Stimulated activated CD8-positive, alpha-beta memory T cell treated with anti-CD3 and anti-CD28 coated beads, Interleukin-4, amount 100 ng/mL, for 24 hours (primary cell): ENCODE measurements at regions not wholly inside any gene's neighbourhood (a gene's known extent, or its start where the extent isn't known, plus 50 kb on each side); places are given as distances from the start of the nearest gene placed in this dataset.

Source experiments
- DNase-seq: peaks from one replicate; pipeline ENCODE4 v3.0.0-alpha.2; 2020; ENCODE audit warnings: low read depth

DNA sequence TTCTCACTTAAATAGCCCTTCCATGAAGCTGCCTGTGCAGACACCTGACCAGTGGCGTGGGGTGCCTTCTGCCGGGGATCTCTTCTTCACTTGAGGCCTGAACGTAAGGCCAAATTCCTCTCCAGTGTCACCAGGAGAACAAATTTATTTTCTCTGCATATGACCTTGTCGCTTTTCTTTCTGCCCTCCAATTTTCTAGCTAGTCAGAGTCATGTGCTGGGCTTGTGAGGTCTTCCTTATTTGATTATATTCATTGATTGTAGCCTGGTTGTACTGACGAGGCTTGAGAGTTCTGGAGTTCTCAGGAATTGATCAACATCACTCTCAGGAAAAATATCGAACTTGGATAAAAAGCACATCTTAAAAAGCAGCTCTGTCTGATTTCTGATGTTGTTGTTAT lies 255.7 kb downstream of the BUB3 start:
- no peak for DNase-seq

DNA sequence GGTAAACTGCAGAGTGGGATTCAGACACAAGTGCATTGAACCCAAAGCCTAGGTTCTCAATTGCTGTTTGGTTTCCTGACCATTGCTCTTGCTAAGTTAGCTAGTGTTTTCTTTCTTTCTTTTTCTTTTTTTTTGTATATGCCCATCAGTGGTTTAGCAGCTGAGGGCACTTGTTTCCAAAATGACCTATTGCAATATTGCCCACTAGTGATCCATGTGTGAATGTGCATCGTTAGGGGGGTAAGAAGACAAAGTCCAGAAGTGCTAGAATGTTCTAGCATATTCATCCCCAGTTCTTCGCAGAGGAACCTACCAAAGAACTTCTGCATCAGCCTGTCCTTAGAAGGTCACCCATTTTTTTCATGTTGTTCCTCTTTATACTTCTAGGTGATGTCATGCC lies 252.8 kb upstream of the GPR26 start:
- DNase-seq = no peak

DNA sequence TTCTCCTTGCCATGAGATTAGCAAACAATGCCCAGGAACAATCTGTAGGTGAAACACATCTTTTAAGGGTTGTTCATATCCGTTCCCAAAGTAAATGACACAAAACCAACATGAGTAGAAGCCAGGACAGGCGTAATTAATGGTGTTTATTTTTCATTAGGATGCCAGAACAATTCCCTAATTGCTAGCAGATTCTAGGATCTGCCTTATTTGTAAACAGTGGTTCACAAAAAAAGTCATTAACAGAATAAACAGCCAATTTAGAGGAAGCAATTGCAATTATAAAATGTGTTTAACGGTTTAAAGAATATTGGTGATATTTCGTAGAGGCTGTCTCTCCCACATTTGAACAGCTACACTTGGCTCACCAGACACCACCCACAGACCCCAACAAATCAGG lies 250.6 kb upstream of the GPR26 start:
- no peak for DNase-seq

DNA sequence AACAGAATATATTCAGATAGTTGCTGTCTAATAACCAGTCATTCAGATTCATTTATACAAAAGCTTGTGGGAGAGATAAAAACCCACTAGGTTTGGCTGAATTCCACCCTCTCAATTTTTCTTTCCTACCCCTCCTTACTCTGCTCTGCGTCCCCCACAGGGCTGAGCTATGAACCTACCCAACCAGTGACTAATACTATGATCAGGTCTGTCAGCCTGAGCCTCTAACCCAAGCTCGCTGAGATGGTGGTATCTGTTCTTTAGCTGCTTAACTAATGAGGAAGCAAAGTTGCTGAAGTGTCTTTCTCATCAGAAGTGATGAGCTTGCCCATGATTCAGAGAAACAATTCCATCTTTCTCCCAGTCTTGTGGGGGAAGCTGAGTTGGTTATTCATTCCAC lies 248.7 kb upstream of the GPR26 start:
- no peak for DNase-seq

DNA sequence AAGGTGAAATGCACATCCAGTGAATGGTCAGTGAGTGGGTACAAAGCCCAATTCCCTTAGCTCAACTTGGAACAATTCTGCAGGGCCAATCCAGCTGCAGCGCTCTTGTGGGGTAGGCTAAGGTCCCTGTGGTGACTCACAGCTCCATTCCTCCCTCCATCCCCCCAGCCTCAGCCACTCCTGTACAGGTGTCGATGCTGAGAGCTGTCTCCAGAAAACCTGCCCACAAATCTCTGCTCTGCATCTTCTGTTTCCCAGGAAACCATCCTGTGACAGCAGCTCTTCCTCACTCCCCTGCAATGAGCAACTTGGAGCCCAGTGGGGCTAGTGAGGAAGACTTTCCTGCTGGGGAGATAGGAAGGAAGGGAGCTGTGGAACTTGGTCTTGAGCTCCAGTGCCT lies 244.7 kb upstream of the GPR26 start:
- no peak for DNase-seq

DNA sequence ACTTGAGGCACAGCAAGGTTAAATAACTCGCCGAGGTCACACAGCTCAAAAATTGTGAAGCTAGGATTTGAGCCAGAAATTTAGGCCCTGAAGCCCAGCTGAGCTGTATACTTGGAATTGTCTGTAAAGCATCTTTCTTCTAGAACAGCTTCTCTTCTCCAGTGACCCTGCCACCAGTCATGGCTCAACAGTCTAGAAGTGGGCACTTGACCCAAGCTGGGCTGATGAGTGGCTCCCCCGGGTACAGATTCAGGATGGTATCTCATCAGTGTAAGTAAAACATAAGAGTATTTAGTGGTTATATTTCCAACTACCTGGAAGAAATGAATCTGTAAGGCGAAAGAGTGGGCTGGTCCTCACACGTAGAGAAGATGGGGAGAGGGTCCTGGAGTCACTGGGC lies 243.9 kb upstream of the GPR26 start:
- DNase-seq = no peak

DNA sequence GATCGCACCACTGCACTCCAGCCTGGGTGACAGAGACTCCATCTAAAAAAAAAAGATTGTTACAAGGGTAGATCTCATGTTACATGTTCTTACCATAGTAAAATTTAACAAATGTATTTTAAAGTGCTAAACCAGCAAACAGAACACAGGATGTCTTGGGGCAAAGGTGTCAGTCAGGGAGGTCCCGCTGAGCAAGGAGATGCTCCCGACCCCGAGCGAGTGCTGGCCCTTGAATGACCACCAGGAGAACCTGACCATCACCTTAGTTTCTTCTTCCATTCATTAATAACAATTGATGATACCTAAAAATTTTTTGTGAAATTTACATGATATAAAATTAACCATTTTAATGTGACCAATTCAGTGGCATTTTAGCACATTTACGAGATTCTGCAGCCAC lies 241.6 kb upstream of the GPR26 start:
- no peak for DNase-seq

DNA sequence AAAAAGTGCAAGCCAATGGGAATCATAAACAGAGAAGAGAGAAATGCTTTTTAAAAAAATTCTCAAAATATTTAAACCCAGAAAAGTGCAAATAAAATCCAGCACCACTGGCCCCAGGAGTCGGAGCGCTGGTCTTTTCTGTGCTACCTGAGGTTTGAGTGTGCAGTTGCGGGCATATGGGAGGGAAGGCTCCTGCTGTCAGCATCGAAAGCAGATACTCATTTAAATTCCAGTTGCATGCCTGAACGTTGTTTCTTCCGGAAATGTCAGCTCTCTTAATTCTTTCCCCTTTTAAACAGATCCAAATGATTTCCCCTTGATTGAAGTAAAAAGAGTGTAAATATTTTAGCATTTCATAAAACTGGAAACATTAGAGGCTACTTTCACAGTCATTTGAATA lies 240.5 kb upstream of the GPR26 start:
- DNase-seq = no peak

DNA sequence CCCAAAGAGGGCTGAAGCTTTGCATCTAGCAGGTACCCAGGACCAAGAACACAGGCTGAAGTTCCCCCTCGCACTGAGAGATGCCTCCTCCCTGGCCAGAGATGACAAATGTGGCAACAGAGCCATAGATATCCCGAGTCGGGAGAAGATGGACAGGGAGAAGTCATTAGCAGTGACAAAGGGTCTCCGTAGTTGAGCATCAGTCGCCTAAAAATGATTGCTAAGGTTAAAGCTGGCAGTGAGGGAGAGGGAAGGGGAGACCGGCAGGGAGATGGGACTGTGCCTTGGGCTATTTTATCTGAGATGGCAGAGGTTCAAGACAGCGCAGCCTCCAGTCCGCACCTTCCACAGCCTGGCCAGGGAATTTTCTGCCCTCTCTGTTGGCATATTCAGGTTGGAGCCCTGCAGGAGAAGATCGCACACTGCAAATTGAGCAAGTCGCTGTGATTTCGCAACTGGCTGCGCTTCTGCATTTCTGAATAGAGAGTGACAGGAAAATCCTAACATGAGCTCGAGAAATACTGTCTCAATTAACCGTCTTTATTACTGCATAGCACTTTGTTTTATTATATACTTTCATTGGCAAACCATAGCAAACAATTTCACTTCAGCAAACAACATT lies 238.9 kb upstream of the GPR26 start:
- no peak for DNase-seq

DNA sequence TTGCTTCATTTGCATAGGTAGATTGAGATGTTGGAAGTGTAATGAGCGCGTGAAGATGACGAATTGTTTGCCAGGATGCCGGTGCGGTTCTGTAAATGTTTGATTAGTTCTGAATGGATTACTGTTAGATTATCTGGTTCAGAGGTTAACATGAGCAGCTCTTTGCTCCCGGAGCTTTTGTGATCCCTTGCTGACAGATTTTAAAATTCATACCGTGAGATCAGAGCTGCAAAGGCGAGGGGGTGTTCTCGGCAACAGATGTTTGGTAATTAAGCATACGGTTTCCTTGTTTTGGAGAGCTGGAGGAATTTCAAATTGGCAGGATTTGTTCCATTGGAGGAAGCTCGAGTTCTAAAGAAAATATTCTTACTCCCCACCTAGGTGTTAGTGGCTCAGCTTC lies 237.8 kb upstream of the GPR26 start:
- DNase-seq = no peak

DNA sequence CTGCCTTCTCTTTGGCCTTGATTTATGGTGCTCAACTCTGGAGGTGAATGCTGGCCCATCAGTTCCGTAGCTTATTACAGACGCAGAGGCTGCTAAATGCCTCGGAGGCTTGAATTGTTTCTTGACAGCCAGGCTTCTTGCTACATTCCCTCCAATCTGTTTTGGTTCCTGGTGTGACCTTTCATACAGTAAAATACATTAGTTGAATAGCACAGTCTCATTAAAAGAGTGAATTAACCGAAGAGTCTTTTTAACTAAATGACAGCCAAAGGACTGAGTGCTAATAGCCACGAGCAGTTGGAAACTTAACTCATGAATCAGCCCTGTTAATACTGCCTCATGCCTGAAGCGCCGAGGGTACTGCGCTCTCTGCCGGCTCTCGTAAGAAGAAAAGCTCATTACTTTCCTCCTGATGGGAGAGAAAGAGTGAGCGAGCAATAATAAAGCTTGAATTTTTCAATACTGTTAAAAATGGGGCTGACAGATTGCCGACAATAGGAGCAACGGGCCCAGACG lies 236.4 kb upstream of the GPR26 start:
- DNase-seq = no peak

DNA sequence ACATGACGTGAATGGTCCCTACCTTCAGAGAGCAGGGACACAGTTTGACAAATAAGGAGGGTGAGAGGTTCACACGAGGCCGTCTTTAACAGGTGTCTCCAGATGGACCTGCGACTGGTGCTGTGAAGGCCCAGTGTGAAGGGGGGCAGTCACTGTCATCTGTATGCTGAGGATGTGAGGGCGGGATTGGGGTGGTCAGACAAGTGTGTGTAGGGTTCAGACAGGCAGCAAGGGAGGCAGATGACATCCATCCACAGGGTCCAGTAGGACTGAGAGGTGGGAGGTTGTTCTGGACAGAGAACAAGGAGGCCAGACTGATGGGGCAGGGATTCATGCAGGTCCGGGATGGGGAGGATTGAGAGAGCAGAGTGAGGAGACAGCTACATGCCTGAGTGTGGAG lies 232.6 kb upstream of the GPR26 start:
- DNase-seq = no peak

DNA sequence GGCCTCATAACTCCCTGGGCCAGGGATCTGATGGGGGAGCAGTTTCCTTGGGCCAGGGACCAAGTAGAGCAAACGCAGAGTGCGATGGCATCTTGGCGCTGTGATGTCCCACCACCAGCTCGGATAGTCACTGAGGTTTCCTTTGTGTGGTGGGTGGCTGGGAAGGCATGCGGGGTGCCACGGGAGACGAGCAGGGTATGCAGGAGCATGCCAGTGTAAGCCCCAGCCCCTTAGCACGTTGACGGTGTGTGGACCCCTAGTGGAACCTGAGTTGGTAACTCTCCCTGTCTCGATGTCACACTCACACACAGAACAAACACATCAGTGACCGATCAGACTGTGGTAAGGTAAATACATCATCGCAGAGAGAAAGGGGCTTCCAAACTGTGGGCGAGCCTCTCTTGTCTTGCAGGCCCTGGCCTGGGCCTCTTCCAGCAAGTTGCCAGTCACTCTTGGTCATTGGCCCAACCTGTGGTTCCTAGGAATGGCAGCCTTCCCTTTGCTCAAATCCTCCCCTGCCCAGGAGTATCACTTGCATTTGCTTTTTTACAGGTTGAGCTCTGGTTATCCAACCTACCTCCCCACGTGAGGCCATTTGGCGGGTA lies 231.6 kb upstream of the GPR26 start:
- DNase-seq = no peak

DNA sequence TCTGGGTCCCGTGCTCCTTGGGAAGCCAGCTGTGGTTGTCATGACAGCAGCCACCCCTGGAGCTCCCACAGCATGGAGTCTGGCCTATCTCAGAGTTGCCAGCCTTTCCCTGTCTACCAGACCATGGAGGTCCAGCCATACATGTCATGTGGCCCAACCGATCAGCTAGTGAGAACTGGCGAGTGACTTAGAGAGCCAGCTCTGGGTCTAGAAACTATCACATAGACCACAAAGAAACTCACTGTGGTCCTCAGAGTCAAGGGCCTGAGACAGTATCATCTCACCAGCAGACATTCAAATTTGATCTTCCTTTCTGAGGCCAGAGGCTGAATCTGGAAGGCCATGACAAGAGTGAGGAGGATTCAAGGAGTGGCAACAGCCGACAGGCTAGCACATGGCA lies 223.3 kb upstream of the GPR26 start:
- DNase-seq = no peak

DNA sequence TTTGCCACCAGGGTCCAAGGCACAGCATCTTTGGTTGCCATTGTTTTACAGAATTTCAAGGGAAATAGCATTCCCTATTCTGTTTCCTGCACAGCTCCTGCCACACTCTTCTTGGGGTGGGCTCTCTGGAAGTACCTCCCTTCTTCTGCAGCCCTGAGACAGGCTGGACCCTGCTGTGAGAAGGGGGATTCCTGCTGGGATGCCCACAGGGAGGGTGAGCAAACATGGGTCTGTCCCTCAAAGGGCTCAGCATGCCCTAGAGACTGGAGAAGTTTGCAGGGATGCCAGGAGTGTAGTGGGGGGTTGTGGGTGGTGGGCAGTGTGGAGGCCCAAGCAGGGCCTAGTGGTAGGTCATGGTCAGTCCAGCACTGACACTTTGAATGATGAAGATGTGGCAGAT lies 222.2 kb upstream of the GPR26 start:
- DNase-seq = no peak

DNA sequence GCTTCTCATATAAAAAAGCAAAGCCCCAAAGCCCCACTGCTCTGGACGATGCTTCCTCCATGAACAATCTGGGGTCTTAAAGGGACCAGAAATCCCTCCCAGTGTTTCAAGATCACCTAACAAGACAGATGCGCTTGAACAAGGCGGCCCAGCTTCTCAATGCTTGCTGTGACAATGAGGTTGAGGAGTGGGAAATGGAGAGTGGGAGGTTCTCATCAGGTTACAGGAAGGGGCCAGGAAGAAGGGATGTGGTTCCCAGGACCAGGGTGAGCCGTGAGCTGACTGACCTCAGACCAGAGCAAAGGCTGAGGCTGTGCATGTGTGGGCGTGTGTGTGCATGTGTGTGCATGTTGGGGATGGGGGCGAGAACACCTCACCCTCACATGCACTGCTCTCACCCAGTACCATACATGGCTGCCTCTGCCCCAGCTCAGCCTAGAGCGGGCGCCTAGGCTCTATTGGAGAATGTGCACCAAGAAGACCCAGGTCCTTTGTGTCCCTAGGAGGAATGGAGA lies 220.8 kb upstream of the GPR26 start:
- no peak for DNase-seq

DNA sequence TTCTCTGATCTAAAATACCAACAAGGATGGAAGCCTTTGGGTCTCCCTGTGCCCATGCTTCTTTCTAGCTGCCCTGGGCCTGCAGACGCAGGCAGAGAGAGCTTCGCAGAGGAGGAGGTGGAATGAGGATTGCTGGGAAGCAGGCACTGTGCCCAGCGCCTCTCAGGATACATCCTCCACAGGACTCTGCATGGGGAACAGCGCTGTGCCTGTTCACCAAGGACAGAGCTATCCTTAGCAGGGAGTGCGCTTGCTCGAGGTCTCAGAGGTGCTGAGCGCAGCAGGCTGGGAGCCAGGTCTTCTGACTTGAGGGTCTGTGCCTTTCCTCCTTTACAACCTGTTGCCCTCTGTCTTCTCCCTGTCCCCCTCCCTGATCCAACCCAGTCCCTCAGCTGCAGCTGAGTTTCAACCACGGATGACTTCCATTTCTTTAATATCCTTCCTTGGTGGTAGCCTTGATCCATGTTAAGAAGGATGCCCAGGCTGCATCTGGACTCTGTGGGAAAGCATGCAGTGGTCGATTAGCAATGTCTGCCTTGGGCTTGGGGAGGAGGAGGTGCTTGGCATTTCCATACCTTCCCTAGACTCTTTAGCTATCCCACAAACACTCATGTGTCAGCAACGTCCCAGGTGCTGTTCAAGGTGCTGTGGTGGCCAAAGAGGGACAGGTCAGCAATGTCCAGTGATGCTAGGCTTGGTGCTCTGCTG lies 219.6 kb upstream of the GPR26 start:
- DNase-seq = no peak

DNA sequence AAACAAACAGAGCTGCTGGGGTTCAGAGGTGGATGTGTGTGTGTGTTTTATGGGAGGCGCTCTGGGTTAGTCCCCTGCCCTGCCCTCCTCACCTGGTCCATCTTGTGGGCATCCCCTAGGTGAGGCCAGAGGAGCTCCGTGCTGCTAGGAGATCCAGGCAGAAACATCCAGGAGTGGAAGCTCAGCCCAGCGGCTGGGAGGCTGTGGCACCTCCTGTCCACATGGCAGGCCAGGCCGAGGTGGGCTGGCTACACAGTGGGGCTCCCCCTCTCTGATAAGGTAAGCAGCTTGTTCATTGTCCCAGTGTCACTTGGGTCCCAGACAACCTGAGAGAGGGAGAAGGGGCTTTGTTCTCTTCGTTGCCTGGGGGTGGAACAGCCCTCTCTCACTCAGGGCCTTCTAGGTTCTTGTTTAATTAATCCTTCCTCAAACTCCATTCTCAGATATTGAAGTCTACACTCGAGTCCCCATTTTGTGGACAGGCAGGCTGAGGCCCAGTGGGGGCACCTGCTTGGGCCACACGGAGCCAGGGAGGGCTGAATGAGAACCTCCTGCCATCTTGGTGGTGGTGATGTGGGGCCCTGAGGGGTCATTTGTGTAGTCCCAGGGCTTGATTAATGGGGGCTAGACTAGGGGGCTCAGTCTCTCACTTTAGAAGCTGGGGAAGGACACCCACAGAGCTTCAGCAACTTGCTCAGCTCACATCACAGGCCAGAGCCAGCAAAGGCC lies 216.8 kb upstream of the GPR26 start:
- DNase-seq = no peak

DNA sequence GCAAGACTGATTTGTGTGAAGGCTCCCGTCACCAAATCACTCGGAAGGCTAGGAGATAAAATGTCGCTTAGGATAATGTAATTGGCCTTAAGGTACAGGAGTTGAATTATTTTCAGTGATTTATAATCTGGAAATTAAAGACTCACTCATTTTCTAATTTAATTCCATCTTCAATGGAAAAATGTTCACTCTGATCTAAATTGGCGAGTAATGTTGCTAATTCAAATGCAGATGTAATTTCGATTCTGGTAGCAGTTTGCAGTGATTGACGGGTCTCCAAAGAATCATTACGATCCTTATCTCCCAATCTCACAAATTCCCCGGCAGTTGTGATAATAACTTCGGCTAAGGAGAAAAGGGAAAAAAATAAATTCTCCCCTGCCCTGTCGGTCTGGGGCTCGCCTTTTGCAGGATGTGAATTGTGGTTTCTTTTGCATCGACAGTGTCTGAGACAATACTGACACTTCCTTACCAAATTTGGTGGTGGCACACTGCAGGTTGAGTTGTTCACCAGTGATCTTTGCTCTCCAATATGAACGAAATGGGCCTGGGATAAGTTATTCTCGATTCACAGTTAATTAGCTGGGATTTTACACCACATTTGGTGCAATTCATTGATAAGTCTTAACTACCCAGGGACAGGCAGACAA lies 215.1 kb upstream of the GPR26 start:
- no peak for DNase-seq

DNA sequence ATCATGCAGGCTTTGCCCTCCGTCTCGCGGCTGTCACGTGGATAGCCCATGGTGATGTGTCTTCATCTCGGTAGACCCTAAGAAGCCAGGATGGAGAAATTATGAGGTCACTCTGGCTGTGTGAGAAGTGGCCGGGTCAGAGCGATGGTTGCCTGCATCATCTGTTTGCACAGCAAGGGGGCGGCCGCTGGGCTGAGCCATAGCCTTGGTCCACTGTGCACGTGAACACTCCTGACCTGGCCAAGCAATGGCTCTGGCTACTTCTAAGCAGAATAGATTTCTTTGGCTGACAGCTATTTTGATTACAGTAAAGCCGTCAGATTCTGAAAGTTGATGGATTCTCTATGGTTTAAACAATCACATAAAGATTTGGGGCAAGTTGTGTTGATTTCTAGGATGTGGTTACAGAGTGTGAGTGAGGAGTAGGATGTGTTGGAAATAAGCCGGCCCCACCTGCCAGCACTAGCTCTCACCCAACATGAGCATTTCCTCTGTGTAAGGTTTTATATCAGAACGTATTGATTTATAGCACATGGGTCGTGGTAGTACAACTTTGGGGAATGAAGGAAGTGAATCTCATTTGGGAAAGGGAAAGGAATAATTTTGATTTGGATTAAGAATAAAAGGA lies 214.4 kb upstream of the GPR26 start:
- DNase-seq = no peak

DNA sequence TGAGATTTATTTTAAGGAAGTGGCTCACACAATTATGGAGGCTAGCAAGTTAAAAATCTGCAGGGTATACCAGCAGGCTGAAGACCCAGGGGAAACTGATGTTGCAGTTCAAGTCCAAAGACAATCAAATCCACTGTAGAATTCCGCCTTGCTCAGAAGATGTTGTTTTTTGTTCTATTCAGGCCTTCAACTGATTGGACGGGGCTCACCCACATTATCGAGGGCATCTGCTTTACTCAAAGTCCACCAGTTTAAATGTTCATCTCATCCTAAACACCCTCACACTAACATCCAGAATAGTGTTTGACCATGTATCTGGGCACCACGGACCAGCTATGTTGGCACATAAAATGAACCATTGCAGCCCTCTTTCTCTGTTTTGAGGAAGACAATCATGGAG lies 211.2 kb upstream of the GPR26 start:
- no peak for DNase-seq

DNA sequence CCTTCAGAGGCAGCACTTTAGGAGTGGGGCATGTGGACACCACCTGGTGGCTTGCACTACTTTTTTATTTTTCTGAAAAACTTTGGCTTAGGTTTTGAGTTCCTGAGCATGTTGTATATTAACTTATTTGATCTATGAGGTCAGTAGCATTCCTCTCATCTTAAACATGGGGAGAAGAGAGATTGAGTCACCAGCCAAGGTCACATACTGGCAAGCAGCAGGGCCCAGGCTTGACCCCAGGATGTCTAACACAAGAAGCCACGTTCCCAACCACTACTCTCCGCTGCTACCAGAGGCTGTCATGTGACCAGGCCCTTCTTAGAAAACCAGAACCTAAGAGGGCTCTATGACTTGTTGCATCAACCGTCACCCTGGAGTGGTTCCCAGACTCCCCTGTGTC lies 210.3 kb upstream of the GPR26 start:
- DNase-seq = no peak
